Stimulated activated CD4-positive, alpha-beta T cell treated with anti-CD3 and anti-CD28 coated beads, Interleukin-4, amount 100 ng/mL, for 48 hours (primary cell): ENCODE measurements at regions not wholly inside any gene's neighbourhood (a gene's known extent, or its start where the extent isn't known, plus 50 kb on each side); places are given as distances from the start of the nearest gene placed in this dataset.

Source experiments
- DNase-seq, 2 donors: peaks; one replicate each; pipeline ENCODE4 v3.0.0-alpha.2; 2020; ENCODE audit warnings: low read depth in 2 of 2

DNA sequence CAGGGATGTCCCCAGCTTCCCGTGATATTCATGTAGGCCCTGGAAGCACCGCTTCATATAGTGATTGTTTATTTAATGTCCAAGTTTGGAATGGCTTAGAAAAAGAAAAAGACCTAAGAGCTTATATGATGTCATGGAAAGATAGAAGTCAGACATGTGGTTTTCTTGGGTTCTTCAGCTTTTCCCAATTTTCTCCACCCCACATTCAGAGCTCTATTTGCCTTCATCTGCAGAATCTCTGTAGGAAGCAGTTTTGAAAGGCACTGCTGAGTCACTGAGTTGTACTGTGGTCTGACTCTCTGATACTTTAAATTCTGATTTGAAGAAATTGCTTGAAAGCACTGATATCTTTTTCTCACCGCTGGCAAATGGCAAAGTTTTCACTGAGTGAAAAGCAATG, 120.6 kb upstream of the EDNRA start:
- no peak for DNase-seq

DNA sequence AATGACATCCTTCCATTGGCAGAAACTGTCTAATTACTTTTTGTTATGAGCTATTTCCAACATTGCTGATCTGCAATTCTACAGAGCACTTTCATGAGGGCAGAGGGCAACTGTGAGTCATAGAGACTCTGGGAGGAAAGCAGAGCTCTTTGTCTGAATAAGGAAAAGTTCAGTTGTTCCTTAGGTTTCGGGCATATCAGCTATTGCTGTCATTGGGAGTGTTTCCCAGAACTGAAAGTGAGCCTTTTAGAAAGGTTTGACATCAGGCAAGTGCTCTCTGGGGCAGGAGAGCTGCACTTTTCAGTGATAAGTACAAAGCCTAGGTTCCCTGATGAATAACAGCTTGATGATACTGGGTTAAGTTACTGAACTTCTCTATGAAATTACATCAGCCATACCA, 119.2 kb upstream of the EDNRA start:
- no peak for DNase-seq

GRCh38 chr4:147362938-147363337, 118.0 kb upstream of the EDNRA start:
- no peak for DNase-seq

DNA sequence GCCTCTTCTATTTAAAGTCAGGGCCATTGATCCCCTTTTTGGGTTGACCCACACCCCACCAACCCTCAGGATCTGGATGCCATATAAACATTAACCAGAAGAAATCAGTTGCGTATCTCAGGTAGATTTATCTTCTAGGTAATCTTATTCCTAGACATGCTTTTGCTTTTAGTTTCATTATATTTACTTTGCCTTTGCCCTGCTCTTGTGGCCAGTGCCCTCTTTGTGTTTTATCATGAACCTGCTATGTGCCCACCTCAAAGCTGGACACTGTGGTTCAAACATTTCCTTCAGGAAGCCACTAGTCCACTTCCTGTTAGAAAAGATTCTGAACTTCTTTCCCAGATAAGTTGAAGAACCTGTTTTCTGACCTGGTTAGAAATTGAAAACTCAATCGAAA, 117.4 kb upstream of the EDNRA start:
- no peak for DNase-seq

DNA sequence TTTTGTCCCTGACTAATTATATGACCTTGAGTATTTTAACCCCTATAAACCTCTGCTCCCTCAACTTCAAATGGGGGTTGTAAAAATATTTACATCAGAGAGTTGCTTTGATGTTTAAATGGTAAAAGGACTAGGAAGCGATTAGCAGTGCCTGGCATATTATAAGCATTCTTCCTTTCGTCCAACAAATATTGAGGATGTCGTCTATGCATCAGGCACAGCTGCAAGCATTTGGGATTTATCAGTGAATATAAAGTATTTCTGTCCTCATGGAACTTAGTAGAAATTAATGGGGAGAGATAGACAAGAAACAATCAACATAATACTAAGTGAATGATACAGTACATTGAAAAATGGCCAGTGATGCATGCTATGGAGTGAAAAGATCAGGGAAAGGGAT, 115.5 kb upstream of the EDNRA start:
- DNase-seq, result no peak

- no peak for DNase-seq
These were observed 114.7 kb upstream of the EDNRA start for GRCh38 chr4:147366164-147366563.

DNA sequence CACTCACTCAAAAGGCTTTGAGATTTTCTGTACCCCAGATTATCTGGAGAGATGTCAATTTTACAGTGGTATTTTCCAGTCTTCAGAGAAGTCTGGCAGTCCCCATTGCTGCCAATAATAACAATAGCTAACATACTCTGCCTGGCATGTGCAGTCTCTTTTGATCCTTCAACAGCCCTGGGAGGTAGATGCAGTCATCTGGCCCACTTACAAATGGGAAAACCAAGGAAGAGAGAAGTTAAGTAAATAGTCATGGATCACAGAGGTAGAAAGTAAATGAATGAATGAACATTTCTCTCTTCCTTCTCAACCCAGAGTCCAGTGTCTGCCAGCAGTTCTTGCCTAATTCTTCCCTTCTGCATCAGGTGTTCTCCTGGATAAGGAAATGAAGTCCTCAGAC, 113.0 kb upstream of the EDNRA start:
- no peak for DNase-seq

DNA sequence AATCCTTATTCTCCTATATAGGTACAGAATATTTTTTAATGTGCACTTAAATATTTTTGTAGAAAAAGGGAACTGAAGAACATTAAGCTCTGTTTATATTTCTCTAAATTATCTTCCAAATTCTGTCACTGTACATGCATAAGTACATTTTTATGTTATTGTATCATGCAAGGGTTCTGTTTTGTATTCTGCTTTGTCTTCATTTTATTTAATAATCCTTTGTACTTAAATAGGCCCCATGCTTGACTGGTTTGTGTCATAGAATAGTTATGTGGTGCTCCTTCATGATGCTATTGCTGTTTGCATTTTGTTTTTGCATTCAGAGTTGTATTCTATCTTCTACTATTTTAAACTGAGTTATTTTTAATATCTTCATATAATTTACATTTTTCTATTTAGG, 111.9 kb upstream of the EDNRA start:
- no peak for DNase-seq

GRCh38 chr4:147370473-147370872, 110.4 kb upstream of the EDNRA start:
- no peak for DNase-seq

DNA sequence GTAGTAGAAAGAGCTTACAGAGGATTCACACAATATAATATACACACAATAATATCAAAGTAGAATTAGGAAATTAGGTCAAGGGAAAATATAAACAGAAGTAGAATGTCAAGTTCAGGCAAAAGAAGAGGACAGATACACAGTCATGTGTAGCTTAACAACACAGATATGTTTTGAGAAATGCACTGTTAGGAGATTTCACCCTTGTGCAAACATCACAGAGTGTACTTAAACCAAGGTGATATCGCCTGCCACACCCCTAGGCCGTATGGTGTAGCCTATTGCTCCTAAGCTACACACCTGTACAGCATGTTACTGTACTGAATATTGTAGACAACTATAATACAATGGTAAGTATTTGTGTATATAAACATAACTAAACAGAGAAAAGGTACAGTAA, 110.0 kb upstream of the EDNRA start:
- no peak for DNase-seq

DNA sequence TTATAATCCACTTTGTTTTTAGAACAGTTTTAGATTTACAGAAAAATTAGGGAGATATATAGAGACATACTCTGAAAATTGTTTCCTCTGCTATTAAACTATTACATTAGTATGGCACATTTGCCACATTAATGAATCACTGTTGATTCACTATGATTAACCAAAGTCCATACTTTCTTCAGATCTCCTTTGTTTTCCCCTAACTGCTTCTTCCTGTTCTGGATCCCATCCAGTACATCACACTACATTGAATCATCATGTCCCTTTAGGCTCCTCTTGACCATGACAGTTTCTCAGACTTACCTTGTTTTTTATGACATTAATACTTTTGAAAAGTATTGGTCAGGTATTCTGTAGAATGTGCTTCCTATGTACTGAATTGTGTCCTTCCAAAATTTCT, 109.2 kb upstream of the EDNRA start:
- DNase-seq, result no peak

DNA sequence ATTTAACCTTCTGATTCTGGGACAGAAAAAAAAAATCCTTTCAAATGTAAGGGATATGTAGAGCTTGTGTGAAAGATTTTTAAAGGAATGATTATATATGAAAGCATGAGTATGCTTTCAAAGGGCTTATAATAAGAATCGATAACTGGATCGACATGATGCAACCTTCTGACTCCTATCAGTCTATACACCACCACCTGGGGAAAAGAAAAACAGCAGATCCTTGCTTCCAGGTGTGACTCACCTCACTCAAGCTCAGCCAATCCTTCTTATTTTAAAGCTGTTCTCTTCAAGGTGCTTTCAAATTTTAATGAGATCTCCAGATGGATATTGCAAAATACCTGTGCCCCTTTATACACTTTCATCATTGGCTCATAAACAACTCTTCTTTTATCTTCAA, 102.1 kb upstream of the EDNRA start:
- DNase-seq, result no peak

DNA sequence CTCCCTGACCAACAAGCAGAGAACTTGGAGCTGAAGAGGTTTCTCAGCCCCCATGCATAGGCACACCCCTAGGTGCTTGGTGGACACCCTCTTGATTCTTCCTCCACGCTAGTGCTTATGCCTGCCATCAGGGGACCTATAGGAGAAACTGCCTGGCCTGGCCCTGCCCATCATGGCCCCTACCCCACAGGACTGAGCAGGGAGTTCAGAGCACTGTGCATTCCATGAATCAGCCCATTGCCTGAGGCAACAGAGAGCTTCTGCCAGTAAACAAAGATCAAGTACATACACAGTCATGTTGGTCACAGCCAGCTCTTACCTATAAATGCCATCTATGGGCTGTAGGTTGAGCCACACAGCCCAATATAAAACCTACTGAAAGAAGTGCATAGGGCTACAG, 99.1 kb upstream of the EDNRA start:
- DNase-seq, result no peak

DNA sequence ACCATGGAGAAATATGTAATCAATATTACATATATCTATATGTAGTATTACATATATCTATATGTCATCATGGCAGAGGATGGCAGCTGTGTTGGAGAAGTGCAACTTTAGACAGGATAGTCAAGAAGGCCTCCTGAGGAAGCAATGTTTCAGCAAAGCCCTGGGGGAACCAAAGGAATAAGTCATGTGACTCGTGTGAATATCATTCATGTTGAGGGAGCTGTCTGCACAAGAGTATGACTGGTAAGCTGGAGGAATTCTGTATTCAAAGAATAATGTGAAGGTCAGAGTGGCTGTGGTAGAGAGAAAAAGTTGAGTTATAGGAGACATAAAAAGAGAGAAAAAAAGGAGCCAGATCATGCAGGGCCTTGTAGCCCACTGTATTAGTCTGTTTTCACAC, 92.9 kb upstream of the EDNRA start:
- no peak for DNase-seq

DNA sequence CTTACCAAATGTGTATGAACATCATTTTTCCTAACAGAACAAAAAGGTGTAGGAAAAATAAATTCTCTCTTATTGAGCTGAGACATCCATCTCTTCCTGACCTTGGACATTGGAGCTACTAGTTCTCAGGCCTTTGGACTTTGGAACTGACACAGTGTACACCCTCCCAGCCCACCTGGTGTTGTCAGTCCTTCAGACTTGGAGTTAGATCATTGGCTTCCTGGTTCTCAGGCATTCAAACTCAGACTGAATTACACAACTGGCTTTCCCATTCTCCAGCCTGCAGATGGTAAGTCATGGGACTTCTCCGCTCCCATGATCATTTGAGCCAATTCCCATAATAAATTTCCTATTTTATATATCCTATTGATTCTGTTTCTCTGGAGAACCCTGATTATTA, 84.8 kb upstream of the EDNRA start:
- no peak for DNase-seq

DNA sequence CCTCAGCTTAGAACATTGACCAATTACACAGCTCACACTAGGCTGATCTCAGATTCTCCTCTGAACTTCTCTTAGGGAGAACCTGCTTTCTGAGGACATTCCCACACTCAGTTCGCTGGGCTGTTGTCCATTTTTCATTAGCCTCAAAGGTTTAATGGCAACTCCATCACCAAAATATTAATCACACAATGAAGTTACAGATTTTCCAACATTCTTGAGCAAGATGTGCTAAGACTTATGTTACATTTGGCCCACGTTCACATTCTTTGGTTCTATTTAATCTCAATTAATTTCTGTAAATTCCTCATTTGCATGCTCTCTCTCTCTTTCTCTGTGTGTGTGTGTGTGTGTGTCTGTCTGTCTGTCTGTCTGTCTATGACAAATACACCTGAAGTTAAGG, 82.3 kb upstream of the EDNRA start:
- DNase-seq, result no peak

GRCh38 chr4:147400721-147401120, 80.2 kb upstream of the EDNRA start:
- no peak for DNase-seq

- no peak for DNase-seq
These were observed 79.7 kb upstream of the EDNRA start for GRCh38 chr4:147401221-147401620.

DNA sequence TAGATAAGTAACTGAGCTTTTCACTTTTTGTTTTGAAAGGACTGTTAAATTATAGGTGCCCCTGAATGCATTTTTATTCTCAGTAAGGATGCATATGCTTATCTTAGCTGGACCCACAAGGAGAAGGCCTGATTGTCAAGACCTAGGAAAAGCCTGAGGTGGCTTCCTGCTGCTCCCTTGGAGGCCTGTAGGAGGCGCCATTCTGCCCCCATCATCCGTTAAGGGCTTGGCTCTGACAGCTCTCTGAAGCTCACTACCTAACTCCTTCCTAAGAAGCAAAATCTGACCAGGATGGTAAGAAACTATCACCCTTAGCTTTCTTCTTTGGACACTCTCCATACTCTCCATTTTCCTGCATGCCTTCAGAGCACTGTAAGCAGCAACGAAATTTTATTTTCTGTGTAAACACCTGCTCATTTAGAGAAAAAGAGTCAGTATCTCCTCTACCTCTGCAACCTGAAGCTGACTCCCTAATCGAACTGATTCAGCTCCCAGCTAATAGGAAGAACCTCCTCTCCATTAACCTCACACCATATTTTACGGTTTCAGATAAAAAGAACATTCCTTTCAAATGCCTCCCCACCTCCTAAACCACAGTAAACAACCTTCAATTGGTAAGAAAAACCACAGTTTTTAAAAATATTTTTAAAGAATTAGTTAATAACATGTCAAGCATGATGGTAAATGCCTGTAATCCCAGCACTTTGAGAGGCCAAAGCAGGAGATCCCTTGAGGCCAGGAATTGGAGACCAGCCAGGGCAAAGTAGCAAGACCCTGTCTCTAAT, 73.4 kb upstream of the EDNRA start:
- no peak for DNase-seq

- no peak for DNase-seq
These were observed 72.7 kb upstream of the EDNRA start for GRCh38 chr4:147408189-147408588.

DNA sequence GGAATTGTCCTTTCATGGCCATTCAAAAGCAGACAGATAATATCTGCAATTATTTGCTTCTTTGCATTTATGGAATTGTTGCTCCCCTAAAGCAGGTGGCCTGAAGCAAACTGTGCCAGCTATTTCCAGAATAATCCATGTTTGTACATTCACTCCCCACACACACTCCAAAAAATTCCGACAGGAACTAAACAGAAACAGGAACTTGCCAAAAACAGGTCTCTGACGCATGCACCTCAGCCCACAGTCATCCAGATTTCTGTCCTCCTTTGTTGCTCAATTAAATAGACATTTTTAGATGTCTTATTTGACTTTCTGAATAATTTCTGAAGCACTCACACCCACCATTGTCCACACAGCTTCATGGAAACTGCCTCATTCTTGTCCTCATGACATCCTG, 71.5 kb upstream of the EDNRA start:
- no peak for DNase-seq

- no peak for DNase-seq
These were observed 62.7 kb upstream of the EDNRA start for GRCh38 chr4:147418226-147418625.

GRCh38 chr4:147421456-147421855, 59.4 kb upstream of the EDNRA start:
- no peak for DNase-seq

DNA sequence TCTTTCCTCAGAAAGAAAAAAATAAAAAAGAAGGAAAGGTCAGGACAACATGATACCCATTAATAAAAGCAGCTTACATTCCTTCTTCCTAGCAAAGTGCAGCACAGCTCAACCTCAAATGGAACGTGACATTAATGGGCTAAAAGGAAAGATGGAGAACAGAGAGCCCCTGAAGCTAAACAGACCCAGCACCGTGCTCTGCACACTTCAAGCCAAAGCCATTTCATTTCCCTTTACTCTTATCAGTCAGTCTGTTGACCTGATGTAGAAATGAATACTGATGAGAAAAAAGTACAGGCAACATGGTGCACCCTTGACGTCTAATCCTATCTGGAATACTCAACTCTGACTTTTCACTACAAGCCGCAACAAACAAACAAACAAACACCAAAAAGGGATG, 57.7 kb upstream of the EDNRA start:
- DNase-seq, result no peak
